ENCODE measurements at regions not wholly inside any gene's neighbourhood (a gene's known extent, or its start where the extent isn't known, plus 50 kb on each side); places are given as distances from the start of the nearest gene placed in this dataset.

DNA sequence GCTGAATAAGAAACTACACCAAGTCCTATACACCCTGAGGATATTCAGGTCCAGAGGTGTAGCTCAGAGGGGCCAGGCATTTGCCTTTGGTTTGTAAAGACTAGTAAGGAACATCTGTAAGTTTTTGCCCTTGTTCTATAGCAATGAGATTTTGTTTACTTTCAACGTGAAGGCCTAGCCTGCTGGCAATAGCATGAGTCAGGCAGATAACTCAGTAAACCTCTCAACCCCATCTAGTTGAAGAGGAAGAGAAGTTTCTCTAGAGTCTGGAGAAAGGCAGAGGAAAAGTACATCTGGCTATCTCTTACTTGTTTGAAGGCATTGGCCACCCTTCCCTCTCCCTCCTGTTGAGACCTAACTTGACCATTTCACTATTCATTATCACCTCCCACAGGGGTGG lies 70.3 kb upstream of the ZNF521 start:
- TF ChIP-seq, protein P1, sequence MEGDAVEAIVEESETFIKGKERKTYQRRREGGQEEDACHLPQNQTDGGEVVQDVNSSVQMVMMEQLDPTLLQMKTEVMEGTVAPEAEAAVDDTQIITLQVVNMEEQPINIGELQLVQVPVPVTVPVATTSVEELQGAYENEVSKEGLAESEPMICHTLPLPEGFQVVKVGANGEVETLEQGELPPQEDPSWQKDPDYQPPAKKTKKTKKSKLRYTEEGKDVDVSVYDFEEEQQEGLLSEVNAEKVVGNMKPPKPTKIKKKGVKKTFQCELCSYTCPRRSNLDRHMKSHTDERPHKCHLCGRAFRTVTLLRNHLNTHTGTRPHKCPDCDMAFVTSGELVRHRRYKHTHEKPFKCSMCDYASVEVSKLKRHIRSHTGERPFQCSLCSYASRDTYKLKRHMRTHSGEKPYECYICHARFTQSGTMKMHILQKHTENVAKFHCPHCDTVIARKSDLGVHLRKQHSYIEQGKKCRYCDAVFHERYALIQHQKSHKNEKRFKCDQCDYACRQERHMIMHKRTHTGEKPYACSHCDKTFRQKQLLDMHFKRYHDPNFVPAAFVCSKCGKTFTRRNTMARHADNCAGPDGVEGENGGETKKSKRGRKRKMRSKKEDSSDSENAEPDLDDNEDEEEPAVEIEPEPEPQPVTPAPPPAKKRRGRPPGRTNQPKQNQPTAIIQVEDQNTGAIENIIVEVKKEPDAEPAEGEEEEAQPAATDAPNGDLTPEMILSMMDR (IDR thresholded peaks at IDR 0.05): no peak
- no peak for TF ChIP-seq EZH2 (IDR thresholded peaks at IDR 0.05; ENCODE audit: borderline replicate concordance, insufficient read depth, low read depth, low read length, poor library complexity, severe bottlenecking)

Measured in B cell (primary cell).